Right forelimb (tissue), 1 donor: ENCODE measurements at regions not wholly inside any gene's neighbourhood (a gene's known extent, or its start where the extent isn't known, plus 50 kb on each side); places are given as distances from the start of the nearest gene placed in this dataset.

Experiments
- DNase-seq: peaks from one replicate; pipeline ENCODE4 v3.0.0-alpha.2; 2018

GRCh38 chr6:95142661-95143335 is 434.5 kb upstream of the MANEA start:
- no peak for DNase-seq

GRCh38 chr6:95143408-95144180 is 433.7 kb upstream of the MANEA start:
- no peak for DNase-seq

GRCh38 chr6:95145457-95145856 is 431.9 kb upstream of the MANEA start:
- DNase-seq, result no peak

DNA sequence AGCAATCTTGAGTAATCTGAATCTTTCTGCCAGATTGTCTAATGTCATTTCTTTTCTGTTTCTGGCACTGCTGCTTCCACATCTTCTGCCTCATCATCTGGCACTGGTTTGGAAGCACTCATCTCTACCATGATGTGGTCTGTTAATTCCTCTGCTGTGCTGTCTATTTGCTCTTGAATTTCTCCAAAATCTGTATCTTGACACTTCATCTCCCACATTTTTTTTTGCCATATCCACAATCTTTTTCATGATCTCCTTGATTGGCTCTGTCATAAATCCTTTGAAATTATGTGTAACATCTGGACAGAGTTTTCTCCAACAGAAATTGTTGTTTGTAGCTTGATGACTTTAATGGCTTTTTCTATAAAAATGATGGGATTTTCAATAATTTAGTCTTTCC is 417.8 kb upstream of the MANEA start:
- no peak for DNase-seq

- DNase-seq, result no peak
Measured at GRCh38 chr6:95169775-95170174, 407.6 kb upstream of the MANEA start.

- DNase-seq, result no peak
Measured at GRCh38 chr6:95175927-95176675, 401.2 kb upstream of the MANEA start.

DNA sequence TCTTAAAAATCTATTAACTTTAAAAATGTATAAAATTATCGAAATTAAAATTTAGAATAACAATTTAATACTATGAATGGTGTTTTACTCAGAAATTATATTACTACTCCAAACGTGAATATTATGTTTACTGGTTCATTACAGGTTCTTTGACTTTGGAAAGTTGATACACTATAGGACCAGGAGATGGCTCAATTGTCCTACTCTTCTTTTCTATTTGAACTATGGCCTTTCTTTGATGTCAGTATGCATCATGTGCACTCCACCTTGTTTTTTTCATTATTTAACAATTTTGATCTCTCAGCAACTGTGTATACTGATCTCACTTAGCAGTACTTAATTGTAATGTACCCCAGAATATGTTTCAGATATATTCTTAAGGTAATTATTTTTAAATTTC is 391.5 kb upstream of the MANEA start:
- DNase-seq, result no peak

GRCh38 chr6:95186710-95187109 is 390.6 kb upstream of the MANEA start:
- DNase-seq, result no peak

DNA sequence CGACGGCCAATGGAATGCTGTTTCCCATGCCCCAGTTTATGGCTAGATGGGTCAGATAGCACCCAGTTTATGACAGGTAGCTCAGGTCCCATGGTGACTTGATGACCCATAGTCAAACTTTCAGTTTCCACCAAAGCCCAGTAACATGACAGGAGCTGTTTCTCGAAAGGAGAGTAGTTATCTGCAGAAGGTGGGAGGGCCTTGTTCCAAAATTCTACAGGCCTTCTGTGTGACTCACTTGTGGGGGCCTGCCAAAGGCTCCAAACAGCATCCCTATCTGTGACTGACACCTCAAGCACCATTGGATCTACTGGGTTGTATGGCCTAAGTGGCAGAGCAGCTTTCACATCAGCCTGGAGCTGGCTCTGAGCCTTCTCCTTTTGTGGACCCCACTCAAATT is 379.7 kb upstream of the MANEA start:
- DNase-seq, result no peak

- DNase-seq, result no peak
Measured at GRCh38 chr6:95203153-95203754, 374.1 kb upstream of the MANEA start.

DNA sequence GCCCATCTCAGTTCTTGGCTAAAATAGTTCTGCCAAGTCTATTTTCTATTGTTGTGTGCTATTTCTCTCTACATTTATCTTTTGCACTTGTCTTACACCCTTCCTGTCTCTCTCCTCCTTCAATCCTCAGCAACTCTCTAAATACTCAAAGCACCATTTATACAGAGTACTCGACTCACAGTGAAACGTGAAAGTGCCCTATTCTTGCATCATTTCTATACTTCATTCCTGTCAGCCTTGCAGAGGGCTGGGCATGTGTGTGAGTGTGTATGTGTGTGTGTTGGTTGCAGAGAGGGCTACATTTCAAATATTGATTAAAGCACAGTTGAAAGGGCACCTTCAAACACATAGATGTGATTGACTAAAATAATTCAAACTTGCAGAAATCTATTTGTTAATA is 373.2 kb upstream of the MANEA start:
- no peak for DNase-seq

- DNase-seq, result no peak
Measured at GRCh38 chr6:95208621-95209020, 368.7 kb upstream of the MANEA start.

- no peak for DNase-seq
Measured at GRCh38 chr6:95209074-95209473, 368.3 kb upstream of the MANEA start.

DNA sequence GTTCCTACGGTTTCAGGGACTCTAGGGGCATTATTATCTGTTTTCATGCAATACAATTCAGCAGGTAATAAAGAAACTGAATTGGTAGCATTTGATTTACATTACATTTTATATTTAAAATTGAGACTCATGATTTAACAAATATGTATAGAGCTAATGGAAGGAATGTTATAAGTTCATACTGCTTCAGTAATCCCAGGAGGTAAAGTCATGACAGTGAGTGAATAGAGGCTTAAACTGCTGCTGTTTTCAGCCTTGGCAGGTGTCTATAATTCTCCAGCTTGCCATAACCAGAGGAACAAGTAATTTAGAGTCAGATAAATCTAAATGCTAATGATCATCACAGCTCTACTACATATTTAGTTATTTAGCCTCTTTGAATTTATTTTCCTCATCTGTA is 360.8 kb upstream of the MANEA start:
- no peak for DNase-seq

DNA sequence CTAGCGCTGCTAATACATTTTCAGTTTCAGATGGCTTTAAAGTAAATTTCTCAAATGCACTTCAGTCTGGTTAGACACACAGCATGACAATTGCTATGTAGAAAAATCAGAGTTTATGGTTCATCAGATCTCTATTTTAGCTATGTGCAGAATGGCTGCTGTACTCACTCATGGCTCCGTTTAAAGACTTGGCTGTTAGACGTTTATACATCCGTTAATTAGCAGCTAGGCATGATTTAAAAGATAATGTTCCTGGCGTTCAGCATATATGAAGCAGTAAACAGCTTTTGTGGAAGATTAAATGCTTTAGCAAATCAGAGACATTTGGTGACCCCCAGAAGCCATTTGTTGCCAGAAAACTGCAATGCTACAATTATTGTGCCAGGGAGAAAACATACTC is 350.0 kb upstream of the MANEA start:
- no peak for DNase-seq

DNA sequence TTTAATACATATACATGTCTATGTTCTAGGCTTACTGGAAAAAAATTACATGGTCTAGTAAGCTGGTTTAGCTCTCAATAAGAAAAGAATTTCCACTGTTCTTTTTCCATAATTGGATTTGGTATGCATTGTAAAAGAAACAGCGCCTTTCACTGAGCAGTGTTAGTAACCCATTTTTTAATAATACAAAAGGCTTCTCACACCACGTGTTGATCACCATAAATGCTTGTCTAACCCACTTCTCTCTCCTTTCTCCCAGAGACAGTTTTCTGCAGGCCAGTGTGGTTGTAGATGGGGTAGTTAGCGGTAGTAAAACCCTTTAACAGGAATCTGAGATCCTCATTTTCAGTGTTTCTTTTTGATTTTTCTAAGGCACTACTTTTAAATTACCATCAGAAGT is 348.7 kb upstream of the MANEA start:
- DNase-seq, result no peak

DNA sequence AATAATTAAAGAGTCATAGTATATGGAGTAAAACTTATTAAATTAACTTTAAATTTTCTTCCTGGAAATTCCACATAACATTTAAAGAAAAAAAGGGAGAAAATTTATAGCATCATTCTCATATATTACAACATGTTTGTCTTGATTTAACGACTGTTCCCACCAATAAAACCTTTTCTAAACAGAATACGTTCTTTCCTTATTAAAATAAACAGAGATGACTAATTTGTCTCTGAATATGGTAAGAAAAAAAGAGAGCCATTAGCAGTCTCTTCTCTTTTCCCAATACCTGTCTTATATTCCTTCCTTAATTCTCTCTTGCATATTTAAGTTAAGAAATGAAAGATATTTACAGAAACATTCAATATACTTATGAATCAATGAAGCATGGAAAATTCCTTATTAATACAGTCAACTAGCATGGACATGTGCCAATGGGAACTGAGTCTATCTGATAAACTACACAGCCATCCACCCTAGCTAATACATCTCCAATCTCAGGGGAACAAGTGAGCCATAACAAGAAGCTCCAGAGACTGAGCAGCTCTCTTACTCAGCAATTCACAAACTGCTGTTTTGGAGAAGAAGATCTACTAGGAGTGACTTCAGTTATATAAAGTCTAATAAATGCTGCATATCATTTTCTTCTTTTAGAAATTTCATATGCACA is 347.1 kb upstream of the MANEA start:
- no peak for DNase-seq

DNA sequence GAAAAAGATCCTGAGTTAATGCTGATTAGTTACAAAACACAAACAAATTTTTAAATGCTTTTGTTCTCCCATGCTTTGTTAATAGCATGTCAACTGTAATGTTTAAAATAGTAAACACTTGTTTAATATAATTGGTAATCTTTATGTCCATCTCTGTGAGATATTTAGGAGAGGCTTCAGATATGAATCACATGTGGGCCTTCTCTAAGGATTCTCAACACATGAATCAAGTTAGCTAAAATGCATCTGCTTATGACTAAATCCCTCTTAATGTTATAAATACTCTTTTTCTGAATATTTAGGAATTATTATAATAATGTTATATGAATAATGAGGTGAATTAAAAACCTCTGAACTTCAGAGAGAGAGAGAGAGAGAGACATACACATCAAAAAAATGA is 345.9 kb upstream of the MANEA start:
- no peak for DNase-seq

DNA sequence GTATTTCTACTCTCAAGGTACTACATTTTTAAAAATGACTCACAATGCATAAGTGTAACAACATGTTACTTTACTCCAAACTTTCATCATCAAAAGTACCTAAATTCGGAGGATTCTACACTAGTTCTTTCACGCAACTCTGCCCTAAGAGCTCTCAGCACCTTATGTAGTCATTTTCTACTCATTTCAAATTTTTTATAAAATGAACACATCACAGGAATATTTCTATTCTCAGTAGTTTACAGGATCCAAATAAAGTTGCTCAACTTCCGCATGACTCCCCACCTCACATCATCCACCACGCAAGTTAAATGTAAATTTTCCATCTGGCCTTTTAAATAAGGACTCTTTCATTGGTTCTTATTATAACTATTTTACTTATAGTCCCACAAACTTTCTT is 344.9 kb upstream of the MANEA start:
- no peak for DNase-seq

DNA sequence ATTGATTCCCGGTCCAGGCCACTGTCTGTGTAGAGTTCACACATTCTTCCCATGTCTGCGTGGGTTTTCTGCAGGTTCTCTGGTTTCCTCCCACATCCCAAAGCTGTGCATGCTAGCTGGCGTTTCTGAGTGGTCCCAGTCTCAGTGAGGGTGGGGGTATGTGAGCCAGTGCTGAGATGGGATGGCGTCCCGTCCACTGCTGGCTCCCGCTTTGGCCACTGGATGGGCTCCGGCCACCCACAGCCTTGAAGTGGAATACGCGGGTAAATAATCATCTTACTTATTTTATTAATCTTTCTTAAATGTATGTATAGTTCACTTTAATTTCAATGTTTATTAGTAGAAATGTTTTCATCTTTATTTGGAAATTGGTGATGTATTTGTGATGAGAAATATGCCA is 343.5 kb upstream of the MANEA start:
- no peak for DNase-seq

GRCh38 chr6:95240514-95240913 is 336.8 kb upstream of the MANEA start:
- DNase-seq, result no peak

- DNase-seq, result no peak
Measured at GRCh38 chr6:95242560-95242959, 334.8 kb upstream of the MANEA start.

DNA sequence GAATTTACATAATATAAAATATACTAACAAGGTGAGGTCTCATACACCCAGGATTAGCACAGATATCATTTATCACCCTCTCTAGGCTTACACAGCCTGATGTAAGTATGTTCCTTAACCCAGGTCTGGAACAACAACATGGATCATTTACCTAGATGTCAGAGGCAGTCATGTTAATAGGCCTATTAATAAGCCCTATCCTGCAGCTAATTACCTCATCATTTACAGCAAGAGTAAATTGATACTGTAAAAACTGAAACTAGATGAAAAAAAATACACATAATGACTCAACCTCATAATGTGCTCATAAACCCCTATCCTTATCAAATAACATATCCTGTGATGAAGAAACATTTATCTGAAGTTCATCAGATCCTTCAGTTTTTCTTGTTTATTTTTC is 334.3 kb upstream of the MANEA start:
- no peak for DNase-seq
